ENCODE measurements at regions not wholly inside any gene's neighbourhood (a gene's known extent, or its start where the extent isn't known, plus 50 kb on each side); places are given as distances from the start of the nearest gene placed in this dataset.

DNA sequence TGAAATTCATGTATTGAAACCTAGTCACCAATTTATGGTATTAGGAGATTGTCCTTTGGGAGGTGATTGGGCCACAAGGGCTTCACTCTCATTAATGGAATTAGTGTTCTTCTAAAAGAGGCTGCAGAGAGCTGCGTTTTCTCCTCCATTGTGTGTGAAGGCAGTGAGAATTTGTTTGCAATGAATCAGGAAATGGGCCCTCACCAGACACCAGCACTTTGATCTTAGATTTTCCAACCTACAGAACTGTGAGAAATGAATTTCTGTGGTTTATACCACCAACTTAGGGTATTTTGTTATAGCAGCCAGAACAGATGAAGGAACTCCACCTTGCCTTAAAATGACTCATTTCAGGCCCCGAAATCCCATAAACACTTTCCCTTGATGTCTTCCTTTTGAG is 544.2 kb downstream of the RWDD3 start:
- FAIRE-seq: no peak
- no peak overlapping the region for H3K27ac ChIP-seq (ENCODE audit: control insufficient read depth, insufficient read depth, low read length)
- no peaks in the 10 kb centered on the region for H3K9me1 ChIP-seq (ENCODE audit: control insufficient read depth, extremely low read depth, insufficient read depth, low read length)
- no peaks in the 10 kb centered on the region for H3K27me3 ChIP-seq (ENCODE audit: control insufficient read depth, extremely low read depth, insufficient read depth, low read length)
- no peaks in the 10 kb centered on the region for H4K20me1 ChIP-seq (ENCODE audit: control insufficient read depth, extremely low read depth, insufficient read depth, low read length)
- H3K79me2 ChIP-seq (ENCODE audit: control insufficient read depth, insufficient read depth, low read length): no peaks in the 10 kb centered on the region
- H3K36me3 ChIP-seq (ENCODE audit: control insufficient read depth in 2 of 2, extremely low read depth in 1 of 2, insufficient read depth in 2 of 2, low read length in 2 of 2): no peaks in the 10 kb centered on the region
- TF ChIP-seq CTCF (optimal IDR thresholded peaks at IDR 0.05 in 1 of 3, IDR thresholded peaks at IDR 0.05 in 1 of 3, conservative IDR thresholded peaks at IDR 0.05 in 1 of 3; ENCODE audit: extremely low read depth in 1 of 3, insufficient read depth in 2 of 3, low read length in 3 of 3) (no peak), EZH2 (IDR thresholded peaks at IDR 0.05; ENCODE audit: low read length) (no peak)
- H2AFZ ChIP-seq (ENCODE audit: control insufficient read depth, low read length): no peak overlapping the region
- H3K9me3 ChIP-seq (ENCODE audit: control insufficient read depth, low read depth, low read length): no peaks in the 10 kb centered on the region
- H3K4me1 ChIP-seq (ENCODE audit: control insufficient read depth, extremely low read depth, insufficient read depth, low read length): no peaks in the 10 kb centered on the region
- no peak for DNase-seq (ENCODE audit: low read depth, low spot score)
- dilution Hi-C loops (cut with MboI; ENCODE audit: extremely low pct_ligation_motif_present, low sequenced_read_pairs): no loop called here
- no peak overlapping the region for H3K9ac ChIP-seq (ENCODE audit: control insufficient read depth, extremely low read depth, insufficient read depth, low read length)
- no peak overlapping the region for H3K4me2 ChIP-seq (ENCODE audit: control insufficient read depth, extremely low read depth, insufficient read depth, low read depth, low read length)
- no peak overlapping the region for H3K4me3 ChIP-seq (ENCODE audit: control insufficient read depth in 2 of 3, extremely low read depth in 1 of 3, insufficient read depth in 2 of 3, low read depth in 1 of 3, low read length in 3 of 3)

DNA sequence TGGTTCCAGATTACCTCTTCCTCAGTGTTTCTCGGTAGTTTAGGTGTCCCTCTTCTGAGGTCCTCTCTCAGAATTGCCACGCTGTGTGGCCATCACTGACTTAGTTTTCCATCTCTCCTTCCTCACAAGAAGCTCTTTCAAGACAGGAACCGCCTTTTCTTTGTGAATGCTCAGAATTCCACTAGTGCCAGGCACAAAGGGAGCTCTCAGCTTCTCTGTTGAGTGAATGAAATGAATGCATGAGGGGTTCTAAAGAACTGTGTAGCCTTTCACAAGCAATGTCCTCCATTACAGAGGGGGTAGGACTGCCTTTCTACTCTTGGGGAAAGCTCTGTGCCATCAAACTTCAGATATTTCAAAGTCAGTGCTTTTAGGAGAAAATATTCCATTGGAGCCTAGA is 546.8 kb downstream of the RWDD3 start:
- H4K20me1 ChIP-seq (ENCODE audit: control insufficient read depth, extremely low read depth, insufficient read depth, low read length): no peaks in the 10 kb centered on the region
- no peak overlapping the region for H2AFZ ChIP-seq (ENCODE audit: control insufficient read depth, low read length)
- FAIRE-seq: no peak
- H3K4me2 ChIP-seq (ENCODE audit: control insufficient read depth, extremely low read depth, insufficient read depth, low read depth, low read length): no peak overlapping the region
- H3K27ac ChIP-seq (ENCODE audit: control insufficient read depth, insufficient read depth, low read length): no peak overlapping the region
- DNase-seq (ENCODE audit: low read depth, low spot score): no peak
- no peaks in the 10 kb centered on the region for H3K9me1 ChIP-seq (ENCODE audit: control insufficient read depth, extremely low read depth, insufficient read depth, low read length)
- no peaks in the 10 kb centered on the region for H3K4me1 ChIP-seq (ENCODE audit: control insufficient read depth, extremely low read depth, insufficient read depth, low read length)
- dilution Hi-C loops (cut with MboI; ENCODE audit: extremely low pct_ligation_motif_present, low sequenced_read_pairs): no loop called here
- no peak for TF ChIP-seq CTCF (optimal IDR thresholded peaks at IDR 0.05 in 1 of 3, IDR thresholded peaks at IDR 0.05 in 1 of 3, conservative IDR thresholded peaks at IDR 0.05 in 1 of 3; ENCODE audit: extremely low read depth in 1 of 3, insufficient read depth in 2 of 3, low read length in 3 of 3)
- TF ChIP-seq EZH2 (IDR thresholded peaks at IDR 0.05; ENCODE audit: low read length): no peak
- no peaks in the 10 kb centered on the region for H3K27me3 ChIP-seq (ENCODE audit: control insufficient read depth, extremely low read depth, insufficient read depth, low read length)
- no peak overlapping the region for H3K9ac ChIP-seq (ENCODE audit: control insufficient read depth, extremely low read depth, insufficient read depth, low read length)
- H3K4me3 ChIP-seq (ENCODE audit: control insufficient read depth in 2 of 3, extremely low read depth in 1 of 3, insufficient read depth in 2 of 3, low read depth in 1 of 3, low read length in 3 of 3): no peak overlapping the region
- H3K79me2 ChIP-seq (ENCODE audit: control insufficient read depth, insufficient read depth, low read length): no peaks in the 10 kb centered on the region
- no peaks in the 10 kb centered on the region for H3K36me3 ChIP-seq (ENCODE audit: control insufficient read depth in 2 of 2, extremely low read depth in 1 of 2, insufficient read depth in 2 of 2, low read length in 2 of 2)
- no peaks in the 10 kb centered on the region for H3K9me3 ChIP-seq (ENCODE audit: control insufficient read depth, low read depth, low read length)

All from keratinocyte (primary cell).